IMR-90 (cell line): ENCODE measurements at regions not wholly inside any gene's neighbourhood (a gene's known extent, or its start where the extent isn't known, plus 50 kb on each side); places are given as distances from the start of the nearest gene placed in this dataset.

Source experiments
- ATAC-seq: fragments of 200-7000 bp; cut with Tn5 transposase; 2 replicates; pipeline ENCODE4 v1.9.1; 2020; ENCODE audit warnings: low read depth, mild to moderate bottlenecking, moderate library complexity
- BruUV-seq: library from RNA; stranded (reverse); fragments of 400-500 nt; replicated peaks from 2 replicates; lab custom pipeline; 2021; lab: Mats Ljungman, UMichigan
- CTCF ChIA-PET: fragments of 300-600 bp; formaldehyde crosslinking; extraction: SDS; loops from one replicate; lab custom pipeline; 2021; ENCODE audit warnings: antibody characterized with exemption; lab: Yijun Ruan, JAX
- POLR2A ChIA-PET: fragments of 300-600 bp; sonication (Branson Sonifier 250); formaldehyde crosslinking; loops from one replicate; lab custom pipeline; 2022; ENCODE audit warnings: antibody characterized with exemption; ENCODE audit not compliant: unreplicated experiment; lab: Charles Lee
- DNase-seq: peaks from one replicate; pipeline ENCODE4 v3.0.0; 2013
- H2AFZ ChIP-seq: replicated peaks from 2 replicates; pipeline ENCODE3; 2013; ENCODE audit warnings: low read length, mild to moderate bottlenecking; ENCODE audit not compliant: poor library complexity
- H2AK5ac ChIP-seq: 2 replicates; pipeline ENCODE4 v1.6.1; 2013; ENCODE audit warnings: low read depth, low read length, inconsistent platforms
- H2AK9ac ChIP-seq: replicated peaks from 2 replicates; pipeline ENCODE3; 2013; ENCODE audit warnings: mild to moderate bottlenecking, low read depth, low read length, moderate library complexity; ENCODE audit not compliant: poor library complexity
- H2BK120ac ChIP-seq: 2 replicates; pipeline ENCODE4 v1.6.1; 2013; ENCODE audit warnings: low read depth, low read length, inconsistent platforms
- H2BK15ac ChIP-seq: 3 replicates; pipeline ENCODE4 v1.6.1; 2013; ENCODE audit warnings: low read depth, low read length, inconsistent platforms
- H2BK20ac ChIP-seq: 2 replicates; pipeline ENCODE4 v1.6.1; 2013; ENCODE audit warnings: low read depth, mild to moderate bottlenecking, inconsistent platforms, low read length, moderate library complexity
- H2BK5ac ChIP-seq: 2 replicates; pipeline ENCODE4 v1.6.1; 2013; ENCODE audit warnings: mild to moderate bottlenecking, low read depth, low read length, inconsistent platforms; ENCODE audit not compliant: poor library complexity, severe bottlenecking
- H3K14ac ChIP-seq: replicated peaks from 2 replicates; pipeline ENCODE4 v1.6.1; 2013; ENCODE audit warnings: low read depth, low read length, inconsistent platforms
- H3K18ac ChIP-seq: 2 replicates; pipeline ENCODE4 v1.6.1; 2013; ENCODE audit warnings: low read depth, low read length, control low read depth
- H3K23ac ChIP-seq: 2 replicates; pipeline ENCODE4 v1.6.1; 2013; ENCODE audit warnings: low read depth, low read length, inconsistent platforms
- H3K27ac ChIP-seq: 2 replicates; pipeline ENCODE4 v1.5.1; 2013; ENCODE audit warnings: mild to moderate bottlenecking, control low read depth, low read length; ENCODE audit not compliant: insufficient read depth
- H3K27me3 ChIP-seq: 2 replicates; pipeline ENCODE4 v1.6.1; 2013; ENCODE audit warnings: low read length; ENCODE audit not compliant: control insufficient read depth, insufficient read depth
- H3K36me3 ChIP-seq: 2 replicates; pipeline ENCODE4 v1.6.1; 2013; ENCODE audit warnings: low read length, mixed read lengths; ENCODE audit not compliant: control insufficient read depth, insufficient read depth
- H3K4ac ChIP-seq: 2 replicates; pipeline ENCODE4 v1.6.1; 2013; ENCODE audit warnings: low read depth, low read length, inconsistent platforms
- H3K4me1 ChIP-seq: 2 replicates; pipeline ENCODE4 v1.6.1; 2013; ENCODE audit warnings: low read length, mixed read lengths; ENCODE audit not compliant: control insufficient read depth, insufficient read depth
- H3K4me2 ChIP-seq: 2 replicates; pipeline ENCODE4 v1.6.1; 2013; ENCODE audit warnings: low read depth, mild to moderate bottlenecking, control low read depth, low read length, moderate library complexity
- H3K4me3 ChIP-seq: 2 replicates; pipeline ENCODE4 v1.5.1; 2013; ENCODE audit warnings: low read depth, mild to moderate bottlenecking, control low read depth, low read length, moderate library complexity; ENCODE audit not compliant: insufficient read depth
- H3K56ac ChIP-seq: 2 replicates; pipeline ENCODE4 v1.6.1; 2013; ENCODE audit warnings: low read length, inconsistent platforms; ENCODE audit not compliant: insufficient read depth; ENCODE audit errors: extremely low read depth
- H3K79me1 ChIP-seq, 2 experiments: 2 replicates each; pipeline ENCODE4 v1.6.1; 2013; ENCODE audit warnings: low read length in 2 of 2, inconsistent platforms in 1 of 2, low read depth in 1 of 2
- H3K9ac ChIP-seq: 2 replicates; pipeline ENCODE4 v1.6.1; 2013; ENCODE audit warnings: low read depth, low read length, control low read depth
- H3K9me1 ChIP-seq: 2 replicates; pipeline ENCODE4 v1.6.1; 2013; ENCODE audit warnings: low read length, inconsistent platforms; ENCODE audit not compliant: insufficient read depth
- H3K9me3 ChIP-seq: 2 replicates; pipeline ENCODE4 v1.6.1; 2013; ENCODE audit warnings: low read length; ENCODE audit not compliant: control insufficient read depth, insufficient read depth
- H4K20me1 ChIP-seq: 2 replicates; pipeline ENCODE4 v1.6.1; 2013; ENCODE audit warnings: low read length, inconsistent platforms; ENCODE audit not compliant: insufficient read depth
- H4K5ac ChIP-seq: 2 replicates; pipeline ENCODE4 v1.6.1; 2013; ENCODE audit warnings: mild to moderate bottlenecking, low read depth, low read length, control low read depth
- H4K8ac ChIP-seq, 2 experiments: 2 replicates each; pipeline ENCODE4 v1.6.1; 2013; ENCODE audit warnings: low read depth in 2 of 2, low read length in 2 of 2, control low read depth in 1 of 2, inconsistent platforms in 1 of 2
- H4K91ac ChIP-seq: 2 replicates; pipeline ENCODE4 v1.6.1; 2013; ENCODE audit warnings: low read depth, low read length, inconsistent platforms; ENCODE audit not compliant: insufficient read depth
- CEBPB ChIP-seq: IDR thresholded peaks from 2 replicates; pipeline ENCODE4 v1.6.1; 2012; ENCODE audit warnings: low read depth, low read length, improper control_type of control experiment
- FOS ChIP-seq: fragments of 150-350 bp; IDR thresholded peaks from 2 replicates; pipeline ENCODE4 v1.6.1; 2016; ENCODE audit warnings: low read depth, low read length
- RFX5 ChIP-seq: IDR thresholded peaks from 2 replicates; pipeline ENCODE4 v1.8.0; 2012; ENCODE audit warnings: low read depth, mild to moderate bottlenecking, low read length, moderate library complexity
- WGBS, 2 experiments: methylation state at CpG; one replicate each; pipeline versions ENCODE4 v1.1.5 to v1.1.7; 2013; ENCODE audit warnings: missing lambda C conversion rate in 2 of 2; ENCODE audit not compliant: insufficient read length in 1 of 2; ENCODE audit errors: extremely low coverage in 2 of 2; 5-methylcytosine and 5-hydroxymethylcytosine counted together
- dilution Hi-C: fragments of 300-500 bp; cut with HindIII; formaldehyde crosslinking; loops from one replicate; pipeline ENCODE4 v1.14.3; 2018; ENCODE audit warnings: low sequenced_read_pairs; ENCODE audit not compliant: unreplicated experiment
- in situ Hi-C: fragments of 300-500 bp; cut with MboI; formaldehyde crosslinking; loops from 3 replicates; pipeline ENCODE4 v1.14.3; 2019; ENCODE audit warnings: low sequenced_read_pairs, inconsistent platforms, mixed read lengths
- intact Hi-C: fragments of 100-400 bp; cut with micrococcal nuclease; formaldehyde crosslinking; loops from 2 replicates; pipeline ENCODE4 v1.10.0; 2022

DNA sequence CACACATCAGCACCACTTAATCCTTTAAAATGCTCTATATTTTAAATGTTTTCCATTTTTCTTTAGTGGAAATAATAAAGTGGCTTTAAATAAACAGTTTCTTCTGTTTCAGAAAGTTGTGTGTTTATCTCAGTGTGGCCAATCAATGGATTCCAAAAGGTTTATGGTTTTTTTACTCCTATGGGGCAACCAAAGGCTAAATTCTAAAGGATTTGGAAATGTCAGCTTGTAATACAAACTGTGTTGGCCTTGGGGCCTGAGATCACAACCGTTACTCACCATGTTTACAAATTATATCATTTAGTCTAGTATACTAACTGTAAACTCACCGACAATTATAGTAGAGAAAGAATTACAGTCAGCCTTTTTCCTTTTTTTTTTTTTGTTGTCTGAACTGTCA is 827.2 kb downstream of the EPHA4 start:
- Histone ChIP-seq H3K27ac (peak overlapping the region; percentile 50; the same call in 1 of the 2 replicates), H3K14ac (no peak overlapping the region), H2AK5ac (no peak overlapping the region), H4K91ac (no peak overlapping the region), H3K9ac (no peak overlapping the region), H3K9me1 (0 out of 2 replicates have a peak, but pooled peaks cover 4% of the 10 kb centered on the region), H4K8ac (no peak overlapping the region), H3K4me2 (no peak overlapping the region), H2BK5ac (no peak overlapping the region), H3K4me3 (no peak overlapping the region), H3K9me3 (no peaks in the 10 kb centered on the region), H4K5ac (no peak overlapping the region), H3K4ac (no peak overlapping the region), H3K36me3 (no peaks in the 10 kb centered on the region), H4K20me1 (no peaks in the 10 kb centered on the region), H3K79me1 (no peaks in the 10 kb centered on the region), H3K27me3 (no peaks in the 10 kb centered on the region), H2BK20ac (no peak overlapping the region), H2AFZ (no peak overlapping the region), H3K23ac (no peak overlapping the region), H2BK120ac (no peak overlapping the region), H3K4me1 (peaks cover 8% of the 10 kb centered on the region; the same call in 1 of the 2 replicates), H3K18ac (no peak overlapping the region), H2BK15ac (no peak overlapping the region), H3K56ac (no peak overlapping the region), H2AK9ac (no peak overlapping the region)
- DNase-seq (peak; percentile 52), ATAC-seq (peak; percentile 89)
- dilution Hi-C loops (no loop called here), intact Hi-C loops (no loop called here), in situ Hi-C loops (no loop called here)
- TF ChIP-seq CEBPB (no peak), FOS (peak; percentile 44; the same call in 1 of the 2 replicates), RFX5 (no peak)
- CTCF ChIA-PET, result interaction anchor here (0.7 kb wide), 1 partner anchor 9 kb away, joined by 3 read pairs; no protein-coding TSS in a partner anchor
- POLR2A ChIA-PET, result no interaction called here
- WGBS, 2 experiments, result no CpG with 5 or more reads among the region's 2 CpGs
- no TSS peak for BruUV-seq
